ENCODE measurements at regions not wholly inside any gene's neighbourhood (a gene's known extent, or its start where the extent isn't known, plus 50 kb on each side); places are given as distances from the start of the nearest gene placed in this dataset.
A peak's percentile ranks its signal among the peaks of the same experiment; 100 is the strongest.

- Histone ChIP-seq H4K91ac (replicated peaks; ENCODE audit: insufficient read length, low read length) (no peak overlapping the region), H3K36me3 (ENCODE audit: control insufficient read depth in 2 of 4, insufficient read depth in 4 of 4, low read length in 3 of 4) (no peaks in the 10 kb centered on the region), H4K5ac (ENCODE audit: insufficient read length, low read depth, low read length) (no peak overlapping the region), H3K4ac (replicated peaks; ENCODE audit: insufficient read length, low read depth, low read length) (no peak overlapping the region), H3K14ac (ENCODE audit: insufficient read length) (no peak overlapping the region), H2AFZ (ENCODE audit: low read length) (peak overlapping the region; percentile 39; the same call in 1 of the 2 replicates), H2BK5ac (ENCODE audit: low read depth, low read length) (no peak overlapping the region), H3K27me3 (replicated peaks in 1 of 4; ENCODE audit: control insufficient read depth in 3 of 4, extremely low read depth in 1 of 4, insufficient read depth in 3 of 4, low read length in 3 of 4) (peaks cover 0 to 1% (median 0%) of the 10 kb centered on the region in 4 experiments; a peak in 1 of 7 replicates), H2AK5ac (ENCODE audit: low read depth, low read length) (no peak overlapping the region), H3K9me3 (ENCODE audit: insufficient read depth in 2 of 2, low read depth in 1 of 2, low read length in 1 of 2) (no peaks in the 10 kb centered on the region), H3K18ac (ENCODE audit: extremely low read depth, low read length) (no peak overlapping the region), H2BK20ac (ENCODE audit: low read length) (no peak overlapping the region), H3K4me3 (ENCODE audit: extremely low read depth in 1 of 4, insufficient read depth in 2 of 4, low read depth in 3 of 4, low read length in 4 of 4) (no peak overlapping the region), H3K4me1 (replicated peaks in 1 of 4; ENCODE audit: control insufficient read depth in 3 of 4, insufficient read depth in 4 of 4, low read length in 3 of 4) (no peaks in the 10 kb centered on the region), H3K23me2 (ENCODE audit: low read depth, low read length) (no peaks in the 10 kb centered on the region), H3K4me2 (ENCODE audit: insufficient read depth in 1 of 2, low read depth in 2 of 2, low read length in 2 of 2) (no peak overlapping the region), H2BK12ac (ENCODE audit: low read depth, low read length) (no peak overlapping the region), H3K27ac (ENCODE audit: low read depth, low read length) (no peak overlapping the region), H4K20me1 (replicated peaks in 1 of 2; ENCODE audit: control insufficient read depth in 1 of 2, insufficient read depth in 2 of 2, low read length in 2 of 2) (no peaks in the 10 kb centered on the region), H3K9ac (replicated peaks in 1 of 4; ENCODE audit: extremely low read depth in 1 of 4, low read depth in 3 of 4, low read length in 3 of 4) (no peak overlapping the region), H3K79me2 (ENCODE audit: control insufficient read depth in 1 of 2, insufficient read depth in 2 of 2, low read length in 2 of 2) (no peaks in the 10 kb centered on the region), H2BK15ac (ENCODE audit: low read length) (no peak overlapping the region), H3K23ac (ENCODE audit: insufficient read length) (no peak overlapping the region), H3K56ac (replicated peaks; ENCODE audit: insufficient read length, low read depth, low read length) (no peak overlapping the region), H4K8ac (ENCODE audit: extremely low read depth, insufficient read depth, low read length) (no peak overlapping the region), H2BK120ac (replicated peaks; ENCODE audit: low read depth, low read length) (no peak overlapping the region), H3K79me1 (ENCODE audit: low read depth, low read length) (no peaks in the 10 kb centered on the region)
- WGBS, 2 experiments (ENCODE audit: extremely low coverage in 1 of 2, insufficient coverage in 1 of 2, insufficient read length in 1 of 2, insufficient replicate concordance in 2 of 2, low coverage in 1 of 2, low lambda C conversion rate in 2 of 2, missing lambda C conversion rate in 1 of 2) = 87% methylated on average over 3 of the region's 3 CpGs; no CpG with 5 or more reads in 1 of the 2 experiments
- FAIRE-seq (no peak), DNase-seq (ENCODE audit: low read depth in 1 of 2, low spot score in 2 of 2) (no peak)
- POLR2A ChIA-PET (ENCODE audit: partially characterized antibody) = no interaction called here
- TF ChIP-seq, protein P1, sequence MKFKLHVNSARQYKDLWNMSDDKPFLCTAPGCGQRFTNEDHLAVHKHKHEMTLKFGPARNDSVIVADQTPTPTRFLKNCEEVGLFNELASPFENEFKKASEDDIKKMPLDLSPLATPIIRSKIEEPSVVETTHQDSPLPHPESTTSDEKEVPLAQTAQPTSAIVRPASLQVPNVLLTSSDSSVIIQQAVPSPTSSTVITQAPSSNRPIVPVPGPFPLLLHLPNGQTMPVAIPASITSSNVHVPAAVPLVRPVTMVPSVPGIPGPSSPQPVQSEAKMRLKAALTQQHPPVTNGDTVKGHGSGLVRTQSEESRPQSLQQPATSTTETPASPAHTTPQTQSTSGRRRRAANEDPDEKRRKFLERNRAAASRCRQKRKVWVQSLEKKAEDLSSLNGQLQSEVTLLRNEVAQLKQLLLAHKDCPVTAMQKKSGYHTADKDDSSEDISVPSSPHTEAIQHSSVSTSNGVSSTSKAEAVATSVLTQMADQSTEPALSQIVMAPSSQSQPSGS (IDR thresholded peaks at IDR 0.05; ENCODE audit: low read length) = no peak
- TF ChIP-seq RFX5 (IDR thresholded peaks at IDR 0.05; ENCODE audit: borderline replicate concordance, low read depth, low read length) = no peak
- no peak for TF ChIP-seq ZNF274 (IDR thresholded peaks at IDR 0.05; ENCODE audit: borderline replicate concordance, extremely low read depth, low read length)
- no peak for TF ChIP-seq BACH1 (IDR thresholded peaks at IDR 0.05; ENCODE audit: low read length)
- TF ChIP-seq GTF2F1 (IDR thresholded peaks at IDR 0.05; ENCODE audit: borderline replicate concordance, low read depth, low read length) = no peak
- CTCF ChIA-PET (ENCODE audit: partially characterized antibody) = no interaction called here
These were observed 372.3 kb downstream of the TMA16 start for GRCh38 chr4:163866728-163867315.

Data from H1 (cell line).